Neural progenitor cell (in vitro differentiated cells): ENCODE measurements at regions not wholly inside any gene's neighbourhood (a gene's known extent, or its start where the extent isn't known, plus 50 kb on each side); places are given as distances from the start of the nearest gene placed in this dataset.

Source experiments
- CTCF ChIP-seq: fragments of 200-600 bp; sonication (generic); IDR thresholded peaks from 2 replicates; pipeline ENCODE4 v1.5.1; 2017; ENCODE audit warnings: antibody characterized with exemption, mild to moderate bottlenecking
- EZH2phosphoT487 ChIP-seq: fragments of 200-600 bp; sonication (generic); IDR thresholded peaks from 2 replicates; pipeline ENCODE4 v1.6.1; 2017; ENCODE audit warnings: antibody characterized with exemption

- no peak for TF ChIP-seq EZH2phosphoT487
- TF ChIP-seq CTCF, result no peak
Measured at GRCh38 chr22:25331050-25331449, 111.6 kb downstream of the CRYBB2 start.
